ENCODE measurements at regions not wholly inside any gene's neighbourhood (a gene's known extent, or its start where the extent isn't known, plus 50 kb on each side); places are given as distances from the start of the nearest gene placed in this dataset.

DNA sequence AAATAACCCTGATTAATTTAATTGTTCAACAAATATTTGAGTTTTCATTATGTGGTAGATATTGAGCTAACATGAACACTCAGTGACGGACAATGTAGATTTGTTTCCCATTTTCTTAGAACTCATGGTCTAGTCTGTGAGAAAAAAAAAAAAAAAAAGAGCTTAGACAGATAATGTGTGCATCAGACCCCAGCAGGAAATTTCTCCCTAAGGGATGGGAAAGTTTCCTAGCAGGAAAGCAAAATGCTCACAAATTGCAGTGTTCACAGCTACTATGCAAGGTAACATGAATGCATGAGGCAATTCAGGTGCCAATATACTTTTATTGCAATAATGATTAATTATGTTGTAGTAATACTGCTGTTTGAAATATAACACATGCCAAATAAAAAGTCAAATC, 843.2 kb upstream of the SLIT2 start:
- TF ChIP-seq, protein P1, sequence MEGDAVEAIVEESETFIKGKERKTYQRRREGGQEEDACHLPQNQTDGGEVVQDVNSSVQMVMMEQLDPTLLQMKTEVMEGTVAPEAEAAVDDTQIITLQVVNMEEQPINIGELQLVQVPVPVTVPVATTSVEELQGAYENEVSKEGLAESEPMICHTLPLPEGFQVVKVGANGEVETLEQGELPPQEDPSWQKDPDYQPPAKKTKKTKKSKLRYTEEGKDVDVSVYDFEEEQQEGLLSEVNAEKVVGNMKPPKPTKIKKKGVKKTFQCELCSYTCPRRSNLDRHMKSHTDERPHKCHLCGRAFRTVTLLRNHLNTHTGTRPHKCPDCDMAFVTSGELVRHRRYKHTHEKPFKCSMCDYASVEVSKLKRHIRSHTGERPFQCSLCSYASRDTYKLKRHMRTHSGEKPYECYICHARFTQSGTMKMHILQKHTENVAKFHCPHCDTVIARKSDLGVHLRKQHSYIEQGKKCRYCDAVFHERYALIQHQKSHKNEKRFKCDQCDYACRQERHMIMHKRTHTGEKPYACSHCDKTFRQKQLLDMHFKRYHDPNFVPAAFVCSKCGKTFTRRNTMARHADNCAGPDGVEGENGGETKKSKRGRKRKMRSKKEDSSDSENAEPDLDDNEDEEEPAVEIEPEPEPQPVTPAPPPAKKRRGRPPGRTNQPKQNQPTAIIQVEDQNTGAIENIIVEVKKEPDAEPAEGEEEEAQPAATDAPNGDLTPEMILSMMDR (IDR thresholded peaks at IDR 0.05 in 8 of 11, conservative IDR thresholded peaks at IDR 0.05 in 3 of 11), result no peak
- TF ChIP-seq POLR2AphosphoS5 (IDR thresholded peaks at IDR 0.05), result no peak
